H1 (cell line): ENCODE measurements at regions not wholly inside any gene's neighbourhood (a gene's known extent, or its start where the extent isn't known, plus 50 kb on each side); places are given as distances from the start of the nearest gene placed in this dataset.

Experiments used
- CTCF ChIA-PET: fragments of 300-600 bp; sonication (Branson Sonifier 250); formaldehyde crosslinking; loops from one replicate; lab custom pipeline; 2021; ENCODE audit not compliant: partially characterized antibody; lab: Charles Lee
- POLR2A ChIA-PET: fragments of 300-600 bp; sonication (Branson Sonifier 250); formaldehyde crosslinking; loops from one replicate; lab custom pipeline; 2021; ENCODE audit warnings: inconsistent platforms; ENCODE audit not compliant: partially characterized antibody; lab: Charles Lee
- DNase-seq, 2 experiments: peaks; one replicate each; pipeline versions ENCODE4 v3.0.0 to v3.0.0-alpha.2; 2010 to 2022; ENCODE audit warnings: low spot score in 2 of 2, low read depth in 1 of 2, mixed read lengths in 1 of 2
- FAIRE-seq: peaks from 2 replicates; lab custom pipeline; 2011; peaks lifted over from hg19 to GRCh38; lab: Jason Lieb, UNC
- H2AFZ ChIP-seq: 2 replicates; pipeline ENCODE4 v1.8.1; 2012; ENCODE audit warnings: low read length, inconsistent platforms
- H2AK5ac ChIP-seq: 2 replicates; pipeline ENCODE4 v1.6.1; 2013; ENCODE audit warnings: low read depth, low read length
- H2BK120ac ChIP-seq: replicated peaks from 2 replicates; pipeline ENCODE3; 2013; ENCODE audit warnings: low read depth, low read length, inconsistent platforms
- H2BK12ac ChIP-seq: 2 replicates; pipeline ENCODE4 v1.6.1; 2013; ENCODE audit warnings: low read depth, low read length
- H2BK15ac ChIP-seq: 2 replicates; pipeline ENCODE4 v1.6.1; 2013; ENCODE audit warnings: low read length
- H2BK20ac ChIP-seq: 2 replicates; pipeline ENCODE4 v1.6.1; 2013; ENCODE audit warnings: low read length
- H2BK5ac ChIP-seq: 2 replicates; pipeline ENCODE4 v1.6.1; 2013; ENCODE audit warnings: low read depth, low read length
- H3K14ac ChIP-seq: 2 replicates; pipeline ENCODE4 v1.6.1; 2013; ENCODE audit warnings: inconsistent platforms; ENCODE audit not compliant: insufficient read length
- H3K18ac ChIP-seq: 2 replicates; pipeline ENCODE4 v1.6.1; 2013; ENCODE audit warnings: low read length; ENCODE audit errors: extremely low read depth
- H3K23ac ChIP-seq: 2 replicates; pipeline ENCODE4 v1.6.1; 2013; ENCODE audit warnings: inconsistent platforms; ENCODE audit not compliant: insufficient read length
- H3K23me2 ChIP-seq: 2 replicates; pipeline ENCODE4 v1.6.1; 2013; ENCODE audit warnings: low read depth, low read length
- H3K27ac ChIP-seq: 2 replicates; pipeline ENCODE4 v1.6.1; 2011; ENCODE audit warnings: low read depth, low read length, inconsistent platforms
- H3K27me3 ChIP-seq, 4 experiments: replicated peaks in 1 of 4; 1 replicate in 1 of 4; 2 replicates in 3 of 4; pipeline versions ENCODE4 v1.6.1 to v1.8.1; 2011 to 2013; ENCODE audit warnings: low read length in 3 of 4, mild to moderate bottlenecking in 3 of 4, inconsistent platforms in 2 of 4, mixed read lengths in 2 of 4, moderate library complexity in 1 of 4; ENCODE audit not compliant: control insufficient read depth in 3 of 4, insufficient read depth in 3 of 4; ENCODE audit errors: extremely low read depth in 1 of 4
- H3K36me3 ChIP-seq, 4 experiments: 2 replicates each; pipeline versions ENCODE4 v1.6.1 to v1.8.1; 2011 to 2013; ENCODE audit warnings: mild to moderate bottlenecking in 4 of 4, low read length in 3 of 4, moderate library complexity in 2 of 4, control low read depth in 1 of 4, inconsistent platforms in 1 of 4; ENCODE audit not compliant: insufficient read depth in 4 of 4, control insufficient read depth in 2 of 4
- H3K4ac ChIP-seq: replicated peaks from 2 replicates; pipeline ENCODE3; 2013; ENCODE audit warnings: low read length, low read depth, mixed read lengths, inconsistent platforms; ENCODE audit not compliant: insufficient read length
- H3K4me1 ChIP-seq, 4 experiments: replicated peaks in 1 of 4; 1 replicate in 1 of 4; 2 replicates in 3 of 4; pipeline versions ENCODE4 v1.6.1 to v1.8.1; 2011 to 2013; ENCODE audit warnings: low read length in 3 of 4, inconsistent platforms in 2 of 4, mixed read lengths in 1 of 4; ENCODE audit not compliant: insufficient read depth in 4 of 4, control insufficient read depth in 3 of 4
- H3K4me2 ChIP-seq, 2 experiments: 2 replicates each; pipeline versions ENCODE4 v1.6.1 to v1.8.1; 2011 to 2013; ENCODE audit warnings: low read depth in 2 of 2, low read length in 2 of 2, control low read depth in 1 of 2, inconsistent platforms in 1 of 2, mild to moderate bottlenecking in 1 of 2; ENCODE audit not compliant: insufficient read depth in 1 of 2
- H3K4me3 ChIP-seq, 4 experiments: fragments of 200-600, 300-600 bp in 1 of 4; sonication (generic), shearing (Covaris generic), sonication (Bioruptor Twin) in 1 of 4; 2 replicates each; pipeline versions ENCODE4 v1.5.1 to v1.8.1; 2011 to 2016; ENCODE audit warnings: low read length in 4 of 4, low read depth in 3 of 4, control low read depth in 2 of 4, inconsistent platforms in 2 of 4, mild to moderate bottlenecking in 2 of 4, mixed read lengths in 1 of 4, moderate library complexity in 1 of 4; ENCODE audit not compliant: insufficient read depth in 2 of 4; ENCODE audit errors: extremely low read depth in 1 of 4
- H3K56ac ChIP-seq: replicated peaks from 2 replicates; pipeline ENCODE3; 2013; ENCODE audit warnings: low read depth, mild to moderate bottlenecking, mixed read lengths, low read length, inconsistent platforms; ENCODE audit not compliant: insufficient read length
- H3K79me1 ChIP-seq: 2 replicates; pipeline ENCODE4 v1.6.1; 2013; ENCODE audit warnings: low read depth, low read length, control low read depth
- H3K79me2 ChIP-seq, 2 experiments: 2 replicates each; pipeline versions ENCODE4 v1.6.1 to v1.8.1; 2012 to 2013; ENCODE audit warnings: low read length in 2 of 2, mild to moderate bottlenecking in 2 of 2, inconsistent platforms in 1 of 2; ENCODE audit not compliant: insufficient read depth in 2 of 2, control insufficient read depth in 1 of 2
- H3K9ac ChIP-seq, 4 experiments: replicated peaks in 1 of 4; 1 replicate in 1 of 4; 2 replicates in 3 of 4; pipeline versions ENCODE4 v1.6.1 to v1.8.1; 2011 to 2013; ENCODE audit warnings: low read depth in 3 of 4, low read length in 3 of 4, control low read depth in 2 of 4, mild to moderate bottlenecking in 2 of 4, moderate library complexity in 2 of 4, inconsistent platforms in 1 of 4; ENCODE audit errors: extremely low read depth in 1 of 4
- H3K9me3 ChIP-seq, 2 experiments: 2 replicates each; pipeline versions ENCODE4 v1.6.1 to v1.8.1; 2012 to 2013; ENCODE audit warnings: mild to moderate bottlenecking in 2 of 2, moderate library complexity in 2 of 2, control low read depth in 1 of 2, inconsistent platforms in 1 of 2, low read depth in 1 of 2, low read length in 1 of 2, mixed read lengths in 1 of 2; ENCODE audit not compliant: insufficient read depth in 2 of 2
- H4K20me1 ChIP-seq, 2 experiments: replicated peaks in 1 of 2; 2 replicates each; pipeline versions ENCODE3 to v1.8.1; 2011 to 2013; ENCODE audit warnings: inconsistent platforms in 2 of 2, low read length in 2 of 2, mild to moderate bottlenecking in 1 of 2; ENCODE audit not compliant: insufficient read depth in 2 of 2, control insufficient read depth in 1 of 2
- H4K5ac ChIP-seq: 2 replicates; pipeline ENCODE4 v1.6.1; 2013; ENCODE audit warnings: low read length, low read depth, mixed read lengths, inconsistent platforms; ENCODE audit not compliant: insufficient read length
- H4K8ac ChIP-seq: 2 replicates; pipeline ENCODE4 v1.8.0; 2013; ENCODE audit warnings: mild to moderate bottlenecking, moderate library complexity, low read length, inconsistent platforms; ENCODE audit not compliant: insufficient read depth; ENCODE audit errors: extremely low read depth
- H4K91ac ChIP-seq: replicated peaks from 2 replicates; pipeline ENCODE3; 2013; ENCODE audit warnings: low read length, mixed read lengths, inconsistent platforms; ENCODE audit not compliant: insufficient read length
- BCL11A ChIP-seq, 2 experiments: IDR thresholded peaks; one replicate each; pipeline ENCODE4 v1.6.1; 2011; ENCODE audit warnings: low read depth in 2 of 2, low read length in 2 of 2, mild to moderate bottlenecking in 2 of 2
- CREB1 ChIP-seq: IDR thresholded peaks from 2 replicates; pipeline ENCODE4 v1.6.1; 2012; ENCODE audit warnings: inconsistent platforms
- EZH2 ChIP-seq: fragments of 200-600 bp; sonication (generic); IDR thresholded peaks from 2 replicates; pipeline ENCODE4 v1.7.1; 2012; ENCODE audit warnings: low read depth, mild to moderate bottlenecking, moderate library complexity, low read length, inconsistent platforms; ENCODE audit not compliant: severe bottlenecking
- GTF2F1 ChIP-seq: IDR thresholded peaks from 2 replicates; pipeline ENCODE4 v1.6.1; 2012; ENCODE audit warnings: low read depth, low read length, improper control_type of control experiment, borderline replicate concordance
- HDAC6 ChIP-seq: IDR thresholded peaks from one replicate; pipeline ENCODE4 v1.7.1; 2012; ENCODE audit warnings: low read depth, mild to moderate bottlenecking, inconsistent platforms, low read length, moderate library complexity
- JUN ChIP-seq: IDR thresholded peaks from 2 replicates; pipeline ENCODE4 v1.6.1; 2011; ENCODE audit warnings: low read depth, mild to moderate bottlenecking, improper control_type of control experiment, low read length
- KDM1A ChIP-seq: fragments of 200-600, 300-600 bp; sonication (generic); IDR thresholded peaks from 2 replicates; pipeline ENCODE4 v1.7.1; 2016; ENCODE audit warnings: mild to moderate bottlenecking, low read length, borderline replicate concordance
- NANOG ChIP-seq: IDR thresholded peaks from 2 replicates; pipeline ENCODE4 v1.6.1; 2011; ENCODE audit warnings: low read length, low read depth, mild to moderate bottlenecking, inconsistent platforms; ENCODE audit not compliant: insufficient read depth, poor library complexity, severe bottlenecking
- RXRA ChIP-seq: IDR thresholded peaks from 2 replicates; pipeline ENCODE4 v1.6.1; 2011; ENCODE audit warnings: low read depth, mild to moderate bottlenecking, low read length, moderate library complexity; ENCODE audit not compliant: insufficient read depth
- SAP30 ChIP-seq: fragments of 300-600 bp; sonication (generic); IDR thresholded peaks from 2 replicates; pipeline ENCODE4 v1.7.1; 2012; ENCODE audit warnings: low read length, moderate library complexity, mild to moderate bottlenecking, inconsistent platforms; ENCODE audit not compliant: insufficient read depth, insufficient replicate concordance
- SIX5 ChIP-seq: IDR thresholded peaks from 2 replicates; pipeline ENCODE4 v1.6.1; 2011; ENCODE audit warnings: mild to moderate bottlenecking, low read depth, low read length
- TAF7 ChIP-seq: optimal IDR thresholded peaks from 2 replicates; pipeline ENCODE3; 2011; ENCODE audit warnings: low read depth, mild to moderate bottlenecking, inconsistent platforms, low read length, moderate library complexity, borderline replicate concordance
- WGBS, 2 experiments: shearing (Covaris generic) in 1 of 2; methylation state at CpG; one replicate each; pipeline versions ENCODE4 v1.1.6 to v1.1.7; 2013 to 2015; ENCODE audit warnings: low lambda C conversion rate in 2 of 2, mixed read lengths in 2 of 2, inconsistent platforms in 1 of 2, low coverage in 1 of 2, missing lambda C conversion rate in 1 of 2; ENCODE audit not compliant: insufficient replicate concordance in 2 of 2, insufficient coverage in 1 of 2, insufficient read length in 1 of 2; ENCODE audit errors: extremely low coverage in 1 of 2, missing lambda C conversion rate in 1 of 2; 5-methylcytosine and 5-hydroxymethylcytosine counted together

- H3K27me3 ChIP-seq, result peaks cover 0 to 3% (median 0%) of the 10 kb centered on the region in 4 experiments; a peak in 2 of 7 replicates
- H3K14ac ChIP-seq, result no peak overlapping the region
- H3K4me1 ChIP-seq, result peaks cover 0 to 25% (median 11%) of the 10 kb centered on the region in 4 experiments; a peak in 6 of 7 replicates
- H3K9ac ChIP-seq, result no peak overlapping the region
- no peak overlapping the region; the same call in 1 of the 2 replicates for H2BK12ac ChIP-seq
- peaks cover 4% of the 10 kb centered on the region; the same call in 1 of the 2 replicates for H3K23me2 ChIP-seq
- no peak overlapping the region; the same call in 1 of the 2 replicates for H4K8ac ChIP-seq
- H4K20me1 ChIP-seq, result no peaks in the 10 kb centered on the region
- no peak overlapping the region for H3K56ac ChIP-seq
- DNase-seq, result no peak
- H3K27ac ChIP-seq, result no peak overlapping the region
- no peak overlapping the region for H3K4ac ChIP-seq
- no peak overlapping the region for H2BK5ac ChIP-seq
- ChIA-PET POLR2A (no interaction called here), CTCF (interaction anchor here (1.0 to 1.2 kb wide), 2 partner anchors 91 to 359 kb away, joined by 3 read pairs; no protein-coding TSS in a partner anchor)
- no peak overlapping the region for H2AK5ac ChIP-seq
- no peak overlapping the region for H4K91ac ChIP-seq
- WGBS, 2 experiments, result 87% methylated on average over 8 of the region's 11 CpGs; no CpG with 5 or more reads in 1 of the 2 experiments
- H3K23ac ChIP-seq, result no peak overlapping the region
- no peak overlapping the region; the same call in 1 of the 2 replicates for H3K18ac ChIP-seq
- FAIRE-seq, result no peak
- no peaks in the 10 kb centered on the region for H3K9me3 ChIP-seq
- H2AFZ ChIP-seq, result 0 out of 2 replicates have a peak overlapping the region, but pooled peaks have one; percentile 31
- no peaks in the 10 kb centered on the region for H3K36me3 ChIP-seq
- no peaks in the 10 kb centered on the region for H3K79me2 ChIP-seq
- H3K4me2 ChIP-seq, result no peak overlapping the region; a peak in 1 of 4 replicates
- H2BK15ac ChIP-seq, result peak overlapping the region; percentile 31; the same call in 1 of the 2 replicates
- H3K79me1 ChIP-seq, result no peaks in the 10 kb centered on the region
- no peak overlapping the region for H2BK120ac ChIP-seq
- no peak overlapping the region for H3K4me3 ChIP-seq
- 0 out of 2 replicates have a peak overlapping the region, but pooled peaks have one; percentile 34 for H2BK20ac ChIP-seq
- H4K5ac ChIP-seq, result no peak overlapping the region
- TF ChIP-seq GTF2F1 (no peak), EZH2 (no peak), BCL11A (IDR thresholded peaks at IDR 0.05; ENCODE audit: low read depth in 2 of 2, low read length in 2 of 2) (no peak), CREB1 (no peak), SAP30 (no peak), JUN (no peak), NANOG (no peak), KDM1A (no peak), TAF7 (no peak), SIX5 (no peak), HDAC6 (no peak), RXRA (no peak)
Measured at GRCh38 chr17:79484600-79485418, 126.0 kb downstream of the RBFOX3 start.
